ENCODE measurements at regions not wholly inside any gene's neighbourhood (a gene's known extent, or its start where the extent isn't known, plus 50 kb on each side); places are given as distances from the start of the nearest gene placed in this dataset.

DNA sequence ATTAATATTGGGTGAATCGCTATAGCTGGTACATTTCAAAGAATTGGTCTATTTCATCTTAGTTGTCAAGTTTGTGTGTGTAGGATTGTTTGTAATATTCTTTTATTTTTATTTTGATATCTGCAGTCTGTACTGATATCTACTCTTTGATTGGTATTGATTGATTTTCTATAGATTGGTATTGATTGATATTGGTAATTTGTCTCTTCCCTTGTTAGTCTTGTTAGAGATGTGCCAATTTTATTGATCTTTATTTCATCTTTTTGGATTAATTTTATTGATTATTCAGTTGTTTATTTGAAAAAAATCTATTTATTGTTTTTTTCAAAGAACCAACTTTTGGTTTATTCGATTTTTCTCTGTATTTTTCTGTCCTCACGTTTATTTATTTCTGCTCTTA lies 61.4 kb downstream of the TM2D3 start:
- H3K9me3 ChIP-seq (ENCODE audit: insufficient read depth, low read depth, low read length), result no peaks in the 10 kb centered on the region
- no peak overlapping the region for H2BK12ac ChIP-seq (ENCODE audit: low read length)
- H3K4ac ChIP-seq (ENCODE audit: low read depth, low read length), result no peak overlapping the region
- DNase-seq, result no peak
- no peak overlapping the region for H3K4me3 ChIP-seq (ENCODE audit: low read depth, low read length)
- H3K18ac ChIP-seq (ENCODE audit: low read length), result no peak overlapping the region
- no CpG with 5 or more reads among the region's 3 CpGs for WGBS (ENCODE audit: extremely low coverage, insufficient coverage, insufficient read length)
- no peaks in the 10 kb centered on the region for H3K79me1 ChIP-seq (ENCODE audit: low read length)
- H2AK5ac ChIP-seq (ENCODE audit: low read length), result no peak overlapping the region
- no peaks in the 10 kb centered on the region for H3K27me3 ChIP-seq (ENCODE audit: insufficient read depth, low read length)
- H3K9ac ChIP-seq (ENCODE audit: low read length), result no peak overlapping the region
- H2BK5ac ChIP-seq (ENCODE audit: low read depth, low read length, poor library complexity), result no peak overlapping the region
- H3K14ac ChIP-seq (ENCODE audit: low read length), result no peak overlapping the region
- H4K12ac ChIP-seq (ENCODE audit: low read depth, low read length), result no peak overlapping the region
- H3K4me1 ChIP-seq (ENCODE audit: control insufficient read depth in 1 of 2, insufficient read depth in 2 of 2, low read length in 2 of 2), result no peaks in the 10 kb centered on the region
- H3K27ac ChIP-seq (ENCODE audit: low read depth, low read length), result no peak overlapping the region
- H3K4me2 ChIP-seq (ENCODE audit: low read length), result no peak overlapping the region
- H3K79me2 ChIP-seq (ENCODE audit: control insufficient read depth, insufficient read depth, low read length, poor library complexity), result no peaks in the 10 kb centered on the region
- no peak overlapping the region for H4K8ac ChIP-seq (ENCODE audit: low read depth, low read length)
- H3K23ac ChIP-seq (ENCODE audit: low read length), result no peak overlapping the region
- H2BK120ac ChIP-seq (ENCODE audit: insufficient read depth, low read length, poor library complexity), result no peak overlapping the region
- no peak overlapping the region for H2AFZ ChIP-seq (ENCODE audit: insufficient read depth, low read length, poor library complexity)
- H3K36me3 ChIP-seq (ENCODE audit: control insufficient read depth in 1 of 2, insufficient read depth in 2 of 2, low read length in 2 of 2), result no peaks in the 10 kb centered on the region
- H4K91ac ChIP-seq (ENCODE audit: low read depth, low read length), result no peak overlapping the region

DNA sequence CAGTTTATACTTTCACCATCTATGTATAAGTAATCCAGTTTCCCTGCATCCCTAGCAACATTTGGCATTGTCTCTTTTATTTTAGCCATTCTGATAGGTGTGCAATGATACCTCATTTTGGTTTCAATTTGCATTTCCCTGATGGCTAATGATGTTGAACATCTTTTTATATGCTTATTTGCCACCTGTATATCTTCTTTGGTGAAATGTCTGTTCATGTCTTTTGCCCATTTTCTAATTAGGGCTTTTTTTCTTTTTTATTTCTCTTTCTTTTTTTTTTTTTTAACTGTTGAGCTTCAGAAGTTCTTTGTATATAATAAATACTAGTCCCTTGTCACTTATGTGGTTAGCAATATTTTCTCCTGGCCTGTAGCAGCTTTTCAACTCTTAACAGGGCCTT lies 68.9 kb downstream of the TM2D3 start:
- H3K9me3 ChIP-seq (ENCODE audit: insufficient read depth, low read depth, low read length), result peaks cover 2% of the 10 kb centered on the region
- H3K79me2 ChIP-seq (ENCODE audit: control insufficient read depth, insufficient read depth, low read length, poor library complexity), result no peaks in the 10 kb centered on the region
- H2BK120ac ChIP-seq (ENCODE audit: insufficient read depth, low read length, poor library complexity), result no peak overlapping the region
- H3K36me3 ChIP-seq (ENCODE audit: control insufficient read depth in 1 of 2, insufficient read depth in 2 of 2, low read length in 2 of 2), result no peaks in the 10 kb centered on the region
- H3K27me3 ChIP-seq (ENCODE audit: insufficient read depth, low read length), result no peaks in the 10 kb centered on the region
- H2AK5ac ChIP-seq (ENCODE audit: low read length), result no peak overlapping the region
- no peaks in the 10 kb centered on the region for H3K79me1 ChIP-seq (ENCODE audit: low read length)
- H3K4me1 ChIP-seq (ENCODE audit: control insufficient read depth in 1 of 2, insufficient read depth in 2 of 2, low read length in 2 of 2), result no peaks in the 10 kb centered on the region
- no peak overlapping the region for H3K9ac ChIP-seq (ENCODE audit: low read length)
- H2AFZ ChIP-seq (ENCODE audit: insufficient read depth, low read length, poor library complexity), result no peak overlapping the region
- no peak overlapping the region for H3K4me2 ChIP-seq (ENCODE audit: low read length)
- H3K18ac ChIP-seq (ENCODE audit: low read length), result no peak overlapping the region
- H4K91ac ChIP-seq (ENCODE audit: low read depth, low read length), result no peak overlapping the region
- H3K4ac ChIP-seq (ENCODE audit: low read depth, low read length), result no peak overlapping the region
- H3K4me3 ChIP-seq (ENCODE audit: low read depth, low read length), result no peak overlapping the region
- no peak overlapping the region for H2BK5ac ChIP-seq (ENCODE audit: low read depth, low read length, poor library complexity)
- no peak overlapping the region for H3K14ac ChIP-seq (ENCODE audit: low read length)
- H3K27ac ChIP-seq (ENCODE audit: low read depth, low read length), result no peak overlapping the region
- H3K23ac ChIP-seq (ENCODE audit: low read length), result no peak overlapping the region
- no peak overlapping the region for H2BK12ac ChIP-seq (ENCODE audit: low read length)
- no peak overlapping the region for H4K8ac ChIP-seq (ENCODE audit: low read depth, low read length)
- DNase-seq, result no peak
- H4K12ac ChIP-seq (ENCODE audit: low read depth, low read length), result no peak overlapping the region

DNA sequence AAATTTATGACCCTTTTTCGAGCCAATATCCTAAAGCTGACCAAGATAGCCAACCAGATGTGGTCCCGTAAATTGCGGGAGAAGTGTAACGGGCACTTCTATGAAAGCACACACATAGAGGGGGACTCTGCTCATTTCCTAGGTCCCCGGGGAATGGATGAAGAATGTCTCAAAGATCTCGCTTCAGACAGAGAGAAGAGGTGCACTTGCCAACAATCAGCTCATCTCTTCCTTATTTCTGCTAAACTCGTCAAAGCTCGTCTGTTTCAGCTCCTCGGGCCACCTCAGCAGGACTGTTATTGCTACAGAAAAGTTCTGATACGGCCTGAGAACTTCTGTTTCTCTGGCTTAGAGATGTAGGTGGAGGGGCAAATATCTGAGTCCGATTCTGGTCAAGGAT lies 71.8 kb downstream of the TM2D3 start:
- no peak for DNase-seq
- H3K4me2 ChIP-seq (ENCODE audit: low read length), result no peak overlapping the region
- no peaks in the 10 kb centered on the region for H3K79me1 ChIP-seq (ENCODE audit: low read length)
- no peaks in the 10 kb centered on the region for H3K79me2 ChIP-seq (ENCODE audit: control insufficient read depth, insufficient read depth, low read length, poor library complexity)
- H4K8ac ChIP-seq (ENCODE audit: low read depth, low read length), result no peak overlapping the region
- H2AK5ac ChIP-seq (ENCODE audit: low read length), result no peak overlapping the region
- no peaks in the 10 kb centered on the region for H3K4me1 ChIP-seq (ENCODE audit: control insufficient read depth in 1 of 2, insufficient read depth in 2 of 2, low read length in 2 of 2)
- no peak overlapping the region for H3K18ac ChIP-seq (ENCODE audit: low read length)
- no peaks in the 10 kb centered on the region for H3K36me3 ChIP-seq (ENCODE audit: control insufficient read depth in 1 of 2, insufficient read depth in 2 of 2, low read length in 2 of 2)
- H2BK120ac ChIP-seq (ENCODE audit: insufficient read depth, low read length, poor library complexity), result no peak overlapping the region
- no peak overlapping the region for H3K4me3 ChIP-seq (ENCODE audit: low read depth, low read length)
- peaks cover 12% of the 10 kb centered on the region for H3K9me3 ChIP-seq (ENCODE audit: insufficient read depth, low read depth, low read length)
- WGBS (ENCODE audit: extremely low coverage, insufficient coverage, insufficient read length), result no CpG with 5 or more reads among the region's 11 CpGs
- no peak overlapping the region for H2BK12ac ChIP-seq (ENCODE audit: low read length)
- H2AFZ ChIP-seq (ENCODE audit: insufficient read depth, low read length, poor library complexity), result no peak overlapping the region
- H3K14ac ChIP-seq (ENCODE audit: low read length), result no peak overlapping the region
- H3K9ac ChIP-seq (ENCODE audit: low read length), result no peak overlapping the region
- no peaks in the 10 kb centered on the region for H3K27me3 ChIP-seq (ENCODE audit: insufficient read depth, low read length)
- H2BK5ac ChIP-seq (ENCODE audit: low read depth, low read length, poor library complexity), result no peak overlapping the region
- no peak overlapping the region for H4K91ac ChIP-seq (ENCODE audit: low read depth, low read length)
- no peak overlapping the region for H3K23ac ChIP-seq (ENCODE audit: low read length)
- no peak overlapping the region for H3K4ac ChIP-seq (ENCODE audit: low read depth, low read length)
- no peak overlapping the region for H4K12ac ChIP-seq (ENCODE audit: low read depth, low read length)
- H3K27ac ChIP-seq (ENCODE audit: low read depth, low read length), result no peak overlapping the region

DNA sequence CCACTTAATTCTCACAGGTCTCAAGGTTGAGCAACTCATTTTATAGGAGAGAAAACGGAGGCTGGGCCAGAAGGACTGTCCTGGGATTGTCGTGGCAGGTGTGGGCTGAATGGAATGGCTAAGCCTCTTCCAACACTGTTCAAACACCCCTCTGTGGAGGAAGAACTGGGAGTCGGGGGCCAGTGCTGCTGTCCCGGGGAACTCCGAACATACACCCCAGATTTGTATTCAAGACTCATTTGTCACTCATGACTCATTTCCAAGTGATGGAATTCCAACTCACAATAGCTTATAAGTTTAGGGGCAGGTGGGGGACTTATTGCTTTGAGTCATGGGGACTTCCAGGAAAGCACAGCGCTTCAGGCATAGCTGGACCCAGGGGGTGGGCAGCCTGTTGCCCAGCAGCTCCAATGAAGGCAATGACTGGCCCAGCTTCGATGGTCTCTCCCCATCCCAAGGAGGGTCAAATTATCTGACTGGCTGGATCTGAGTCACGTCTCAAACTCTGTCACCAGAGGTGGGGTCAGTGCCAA lies 72.5 kb downstream of the TM2D3 start:
- Histone ChIP-seq H3K27ac (ENCODE audit: low read depth, low read length) (no peak overlapping the region), H4K91ac (ENCODE audit: low read depth, low read length) (no peak overlapping the region), H3K4ac (ENCODE audit: low read depth, low read length) (no peak overlapping the region), H3K79me1 (ENCODE audit: low read length) (no peaks in the 10 kb centered on the region), H2AFZ (ENCODE audit: insufficient read depth, low read length, poor library complexity) (no peak overlapping the region), H3K9me3 (ENCODE audit: insufficient read depth, low read depth, low read length) (peaks cover 12% of the 10 kb centered on the region), H4K12ac (ENCODE audit: low read depth, low read length) (no peak overlapping the region), H3K79me2 (ENCODE audit: control insufficient read depth, insufficient read depth, low read length, poor library complexity) (no peaks in the 10 kb centered on the region), H4K8ac (ENCODE audit: low read depth, low read length) (no peak overlapping the region), H3K9ac (ENCODE audit: low read length) (no peak overlapping the region), H3K4me1 (ENCODE audit: control insufficient read depth in 1 of 2, insufficient read depth in 2 of 2, low read length in 2 of 2) (no peaks in the 10 kb centered on the region), H3K36me3 (ENCODE audit: control insufficient read depth in 1 of 2, insufficient read depth in 2 of 2, low read length in 2 of 2) (no peaks in the 10 kb centered on the region), H2BK120ac (ENCODE audit: insufficient read depth, low read length, poor library complexity) (no peak overlapping the region), H2BK5ac (ENCODE audit: low read depth, low read length, poor library complexity) (no peak overlapping the region), H3K23ac (ENCODE audit: low read length) (no peak overlapping the region), H3K4me2 (ENCODE audit: low read length) (no peak overlapping the region), H3K27me3 (ENCODE audit: insufficient read depth, low read length) (no peaks in the 10 kb centered on the region), H2AK5ac (ENCODE audit: low read length) (no peak overlapping the region), H2BK12ac (ENCODE audit: low read length) (no peak overlapping the region), H3K14ac (ENCODE audit: low read length) (no peak overlapping the region), H3K18ac (ENCODE audit: low read length) (no peak overlapping the region), H3K4me3 (ENCODE audit: low read depth, low read length) (no peak overlapping the region)
- WGBS (ENCODE audit: extremely low coverage, insufficient coverage, insufficient read length), result no CpG with 5 or more reads among the region's 8 CpGs
- no peak for DNase-seq
